HepG2 (cell line): ENCODE measurements at regions not wholly inside any gene's neighbourhood (a gene's known extent, or its start where the extent isn't known, plus 50 kb on each side); places are given as distances from the start of the nearest gene placed in this dataset.

Experiments used
- ATAC-seq: fragments of 200-7000 bp; cut with Tn5 transposase; 3 replicates; pipeline ENCODE4 v1.9.1; 2020; ENCODE audit warnings: mild to moderate bottlenecking, moderate library complexity
- BruUV-seq: library from RNA; stranded (reverse); fragments of 400-500 nt; replicated peaks from 2 replicates; lab custom pipeline; 2021; lab: Mats Ljungman, UMichigan
- CTCF ChIA-PET: fragments of 300-600 bp; formaldehyde crosslinking; extraction: SDS; loops from one replicate; lab custom pipeline; 2021; ENCODE audit warnings: low total read pairs, inconsistent platforms, low intra/inter-chr PET ratio; lab: Yijun Ruan, JAX
- POLR2A ChIA-PET: fragments of 350-600 bp; sonication (Branson Sonifier 250); formaldehyde crosslinking; loops from one replicate; lab custom pipeline; 2020; ENCODE audit warnings: antibody characterized with exemption, inconsistent platforms; lab: Yijun Ruan, JAX
- DNase-seq: peaks from one replicate; pipeline ENCODE4 v3.0.0-alpha.2; 2015; ENCODE audit warnings: low spot score
- FAIRE-seq: peaks from 3 replicates; lab custom pipeline; 2011; peaks lifted over from hg19 to GRCh38; lab: Jason Lieb, UNC
- H2AFZ ChIP-seq: one replicate; pipeline ENCODE4 v1.6.1; 2011; ENCODE audit warnings: low read length, inconsistent platforms
- H3K27ac ChIP-seq: fragments of 300-600 bp; 3 replicates; pipeline ENCODE4 v1.8.0; 2011; ENCODE audit warnings: mixed run types, mild to moderate bottlenecking, mixed read lengths, low read length, inconsistent platforms; ENCODE audit not compliant: insufficient read depth; ENCODE audit errors: extremely low read length
- H3K27me3 ChIP-seq, 2 experiments: fragments of 200-600 bp in 1 of 2; 2 replicates in 1 of 2; 3 replicates in 1 of 2; pipeline versions ENCODE4 v1.6.0 to v1.8.0; 2011; ENCODE audit warnings: low read length in 2 of 2, mild to moderate bottlenecking in 2 of 2, moderate library complexity in 2 of 2, inconsistent platforms in 1 of 2; ENCODE audit not compliant: insufficient read depth in 2 of 2, control insufficient read depth in 1 of 2
- H3K36me3 ChIP-seq, 2 experiments: fragments of 200-600 bp in 1 of 2; replicated peaks in 1 of 2; 2 replicates in 1 of 2; 3 replicates in 1 of 2; pipeline versions ENCODE4 v1.5.1 to v1.8.0; 2011; ENCODE audit warnings: low read length in 2 of 2, inconsistent platforms in 1 of 2; ENCODE audit not compliant: insufficient read depth in 2 of 2, control insufficient read depth in 1 of 2
- H3K4me1 ChIP-seq: 2 replicates; pipeline ENCODE4 v1.5.1; 2012; ENCODE audit warnings: low read length, inconsistent platforms; ENCODE audit not compliant: insufficient read depth
- H3K4me2 ChIP-seq: 2 replicates; pipeline ENCODE4 v1.6.0; 2011; ENCODE audit warnings: low read depth, low read length, inconsistent platforms
- H3K4me3 ChIP-seq, 3 experiments: fragments of 200-600 bp in 1 of 3; sonication (generic), shearing (Covaris generic) in 1 of 3; replicated peaks in 1 of 3; 2 replicates each; pipeline ENCODE4 v1.5.1; 2011 to 2016; ENCODE audit warnings: low read length in 3 of 3, inconsistent platforms in 2 of 3, low read depth in 2 of 3, mild to moderate bottlenecking in 2 of 3, control low read depth in 1 of 3, mixed read lengths in 1 of 3; ENCODE audit not compliant: insufficient read depth in 1 of 3
- H3K79me2 ChIP-seq: one replicate; pipeline ENCODE4 v1.6.1; 2011; ENCODE audit warnings: low read length, inconsistent platforms; ENCODE audit not compliant: insufficient read depth
- H3K9ac ChIP-seq: 2 replicates; pipeline ENCODE4 v1.6.0; 2011; ENCODE audit warnings: mild to moderate bottlenecking, low read depth, low read length, inconsistent platforms; ENCODE audit not compliant: insufficient read depth
- H3K9me3 ChIP-seq: 2 replicates; pipeline ENCODE4 v1.5.1; 2012; ENCODE audit warnings: mild to moderate bottlenecking, low read length
- H4K20me1 ChIP-seq: 2 replicates; pipeline ENCODE4 v1.6.0; 2011; ENCODE audit warnings: inconsistent platforms, mild to moderate bottlenecking, low read length, moderate library complexity; ENCODE audit not compliant: insufficient read depth
- FOXP1 ChIP-seq, 2 experiments: fragments of 450-650 bp in 1 of 2; IDR thresholded peaks; 2 replicates each; pipeline ENCODE4 v1.6.1; 2017 to 2018; ENCODE audit warnings: antibody characterized with exemption in 1 of 2
- HDAC6 ChIP-seq: fragments of 200-600 bp; sonication (generic); IDR thresholded peaks from 2 replicates; pipeline ENCODE4 v1.7.0; 2017; ENCODE audit warnings: mild to moderate bottlenecking, antibody characterized with exemption, low read length, low read depth
- HOXA3 ChIP-seq: sonication (generic); formaldehyde crosslinking; IDR thresholded peaks from 2 replicates; pipeline ENCODE4 v1.5.0; 2020; ENCODE audit warnings: missing genetic modification reagents
- MAFF ChIP-seq: IDR thresholded peaks from 2 replicates; pipeline ENCODE4 v1.6.1; 2011; ENCODE audit warnings: low read depth, low read length, improper control_type of control experiment
- MTF2 ChIP-seq: sonication (generic); formaldehyde crosslinking; IDR thresholded peaks from 2 replicates; pipeline ENCODE4 v1.5.0; 2020; ENCODE audit warnings: missing genetic modification reagents, borderline replicate concordance
- NFIB ChIP-seq: sonication (generic); formaldehyde crosslinking; IDR thresholded peaks from 2 replicates; pipeline ENCODE4 v1.9.0; 2021; ENCODE audit warnings: missing genetic modification reagents, mild to moderate bottlenecking, borderline replicate concordance
- NKX3-1 ChIP-seq: sonication (generic); formaldehyde crosslinking; IDR thresholded peaks from 2 replicates; pipeline ENCODE4 v1.5.0; 2020; ENCODE audit warnings: missing genetic modification reagents
- SMAD3 ChIP-seq: sonication (generic); formaldehyde crosslinking; IDR thresholded peaks from 2 replicates; pipeline ENCODE4 v1.4.0; 2020; ENCODE audit warnings: missing genetic modification reagents
- U2AF1 ChIP-seq: fragments of 200-400 bp; formaldehyde crosslinking; optimal IDR thresholded peaks from 2 replicates; pipeline ENCODE3; 2017; ENCODE audit warnings: mild to moderate bottlenecking, low read depth, low read length
- ZNF354B ChIP-seq: sonication (generic); formaldehyde crosslinking; IDR thresholded peaks from 2 replicates; pipeline ENCODE4 v1.8.0; 2022; ENCODE audit warnings: mild to moderate bottlenecking, missing genetic modification reagents
- ZNF44 ChIP-seq: sonication (generic); formaldehyde crosslinking; IDR thresholded peaks from 2 replicates; pipeline ENCODE4 v1.5.1; 2020; ENCODE audit warnings: mild to moderate bottlenecking, missing genetic modification reagents
- ZNF558 ChIP-seq: sonication (generic); formaldehyde crosslinking; IDR thresholded peaks from 2 replicates; pipeline ENCODE4 v1.9.0; 2022; ENCODE audit warnings: mild to moderate bottlenecking, missing genetic modification reagents, borderline replicate concordance
- ZNF605 ChIP-seq: sonication (generic); formaldehyde crosslinking; IDR thresholded peaks from 2 replicates; pipeline ENCODE4 v1.8.0; 2022; ENCODE audit warnings: mild to moderate bottlenecking, missing genetic modification reagents
- ZNF724P ChIP-seq: sonication (generic); formaldehyde crosslinking; IDR thresholded peaks from 2 replicates; pipeline ENCODE4 v1.8.0; 2022; ENCODE audit warnings: missing genetic modification reagents, borderline replicate concordance
- WGBS: methylation state at CpG from one replicate; pipeline ENCODE4 v1.1.6; 2017; ENCODE audit warnings: low lambda C conversion rate; 5-methylcytosine and 5-hydroxymethylcytosine counted together
- in situ Hi-C: cut with HindIII; loops from 2 replicates; pipeline ENCODE4 v1.10.0; 2017; ENCODE audit warnings: low pct_unique_long_range_greater_than_20kb; ENCODE audit not compliant: extremely low pct_ligation_motif_present
- intact Hi-C: fragments of 100-400 bp; cut with micrococcal nuclease; formaldehyde crosslinking; loops from one replicate; pipeline ENCODE4 v1.10.0; 2022; ENCODE audit not compliant: unreplicated experiment

DNA sequence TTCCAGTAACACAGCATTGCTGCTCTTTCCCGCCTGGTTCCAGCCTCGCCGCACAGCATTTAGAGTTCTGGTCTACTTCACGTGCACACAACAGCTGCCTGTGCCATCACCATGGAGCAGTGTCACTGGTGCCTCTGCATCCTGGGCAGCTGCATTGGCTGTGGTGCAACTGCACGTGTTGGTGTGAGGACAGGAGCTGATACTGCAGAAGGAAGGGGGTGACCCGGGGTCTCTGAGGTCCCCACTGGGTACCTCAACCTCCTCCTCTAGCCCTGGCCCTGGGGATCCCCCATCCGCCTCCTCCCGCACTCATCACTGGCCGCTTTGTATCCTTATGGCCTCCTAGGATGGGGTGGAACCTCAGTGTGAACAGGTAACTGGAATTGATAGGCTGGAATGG lies 112.5 kb downstream of the SOX1 start:
- no peaks in the 10 kb centered on the region for H3K4me1 ChIP-seq
- DNase-seq = no peak
- in situ Hi-C loops = no loop called here
- peaks cover 4 to 41% of the 10 kb centered on the region in 2 experiments; a peak in 4 of 5 replicates for H3K27me3 ChIP-seq
- intact Hi-C loops = no loop called here
- no peaks in the 10 kb centered on the region for H3K36me3 ChIP-seq
- no peak for TF ChIP-seq ZNF558
- no peak for TF ChIP-seq MAFF
- no peak for TF ChIP-seq NFIB (CRISPR knock-in tag)
- no peak for TF ChIP-seq HOXA3 (CRISPR knock-in tag)
- TF ChIP-seq NKX3-1 = no peak
- TF ChIP-seq ZNF354B (CRISPR knock-in tag) = no peak
- no peak for TF ChIP-seq SMAD3
- no peak for TF ChIP-seq ZNF724P (CRISPR knock-in tag)
- TF ChIP-seq ZNF605 (CRISPR knock-in tag) = no peak
- no peak for TF ChIP-seq MTF2 (CRISPR knock-in tag)
- TF ChIP-seq FOXP1 (IDR thresholded peaks at IDR 0.05) = no peak
- no peak for TF ChIP-seq FOXP1 (CRISPR knock-in tag; IDR thresholded peaks at IDR 0.05)
- TF ChIP-seq ZNF44 (CRISPR knock-in tag) = no peak
- TF ChIP-seq HDAC6 = no peak
- no peak for TF ChIP-seq U2AF1
- TF ChIP-seq, all 625 proteins: peak for 0
- CTCF ChIA-PET = no interaction called here
- ATAC-seq = no peak
- FAIRE-seq = no peak
- BruUV-seq = no TSS peak
- POLR2A ChIA-PET = no interaction called here
- WGBS = 27% methylated on average over 6 of the region's 9 CpGs
- Histone ChIP-seq H4K20me1 (no peaks in the 10 kb centered on the region), H3K79me2 (no peaks in the 10 kb centered on the region), H3K27ac (no peak overlapping the region), H3K4me3 (no peak overlapping the region), H3K9me3 (no peaks in the 10 kb centered on the region), H2AFZ (no peak overlapping the region), H3K9ac (no peak overlapping the region), H3K4me2 (no peak overlapping the region)
